WTC11 (cell line): ENCODE measurements at regions not wholly inside any gene's neighbourhood (a gene's known extent, or its start where the extent isn't known, plus 50 kb on each side); places are given as distances from the start of the nearest gene placed in this dataset.

Source experiments
- ATAC-seq: fragments of 200-7000 bp; cut with Tn5 transposase; 2 replicates; pipeline ENCODE4 v1.10.0; 2021; ENCODE audit warnings: mild to moderate bottlenecking, moderate library complexity
- CTCF ChIA-PET: fragments of 300-600 bp; sonication (Branson Sonifier 250); formaldehyde crosslinking; loops from one replicate; lab custom pipeline; 2021; ENCODE audit warnings: antibody characterized with exemption; lab: Charles Lee
- POLR2A ChIA-PET: fragments of 350-600 bp; sonication (Branson Sonifier 250); formaldehyde crosslinking; loops from one replicate; lab custom pipeline; 2021; ENCODE audit warnings: antibody characterized with exemption; lab: Charles Lee
- DNase-seq: peaks from one replicate; pipeline ENCODE4 v3.0.0; 2021; ENCODE audit warnings: low spot score
- H3K27ac Mint-ChIP-seq: 2 replicates; pipeline ENCODE4 v1.8.0; 2021; ENCODE audit warnings: mixed read lengths
- H3K27me3 Mint-ChIP-seq: 2 replicates; pipeline ENCODE4 v1.8.0; 2021; ENCODE audit warnings: low read depth, mild to moderate bottlenecking, moderate library complexity, mixed read lengths
- H3K36me3 Mint-ChIP-seq: 2 replicates; pipeline ENCODE4 v1.8.0; 2021; ENCODE audit warnings: mixed read lengths
- H3K4me1 Mint-ChIP-seq: 2 replicates; pipeline ENCODE4 v1.8.0; 2022; ENCODE audit warnings: mixed read lengths
- H3K4me3 Mint-ChIP-seq: 2 replicates; pipeline ENCODE4 v1.8.0; 2021; ENCODE audit warnings: mild to moderate bottlenecking, moderate library complexity, mixed read lengths
- H3K9me3 Mint-ChIP-seq: 2 replicates; pipeline ENCODE4 v1.8.0; 2021; ENCODE audit warnings: mixed read lengths
- CREB1 ChIP-seq: sonication (generic); formaldehyde crosslinking; IDR thresholded peaks from 2 replicates; pipeline ENCODE4 v1.8.0; 2023; ENCODE audit warnings: mild to moderate bottlenecking, missing genetic modification reagents
- FOXP1 ChIP-seq: sonication (generic); formaldehyde crosslinking; IDR thresholded peaks from 2 replicates; pipeline ENCODE4 v1.8.0; 2022; ENCODE audit warnings: missing genetic modification reagents, mild to moderate bottlenecking, moderate library complexity, borderline replicate concordance
- GTF2I ChIP-seq: fragments of 250-450 bp; sonication (Bioruptor Pico); conservative IDR thresholded peaks from 2 replicates; pipeline ENCODE4 v1.4.0; 2021; ENCODE audit warnings: mild to moderate bottlenecking
- HMGA2 ChIP-seq: fragments of 250-450 bp; sonication (Bioruptor Pico); IDR thresholded peaks from 2 replicates; pipeline ENCODE4 v1.4.0; 2021; ENCODE audit warnings: mild to moderate bottlenecking, moderate library complexity
- RELA ChIP-seq: sonication (generic); formaldehyde crosslinking; IDR thresholded peaks from 2 replicates; pipeline ENCODE4 v1.8.1; 2022; ENCODE audit warnings: missing genetic modification reagents, mild to moderate bottlenecking, borderline replicate concordance
- SMAD3 ChIP-seq: sonication (generic); formaldehyde crosslinking; IDR thresholded peaks from 2 replicates; pipeline ENCODE4 v1.8.0; 2022; ENCODE audit warnings: missing genetic modification reagents, mild to moderate bottlenecking, borderline replicate concordance
- SMAD4 ChIP-seq: sonication (generic); formaldehyde crosslinking; IDR thresholded peaks from 2 replicates; pipeline ENCODE4 v1.8.0; 2022; ENCODE audit warnings: mild to moderate bottlenecking, missing genetic modification reagents
- TEAD1 ChIP-seq: sonication (generic); formaldehyde crosslinking; IDR thresholded peaks from 2 replicates; pipeline ENCODE4 v1.8.0; 2022; ENCODE audit warnings: mild to moderate bottlenecking, missing genetic modification reagents
- TEAD4 ChIP-seq: sonication (generic); formaldehyde crosslinking; IDR thresholded peaks from 2 replicates; pipeline ENCODE4 v1.8.0; 2022; ENCODE audit warnings: mild to moderate bottlenecking, missing genetic modification reagents
- ZNF138 ChIP-seq: sonication (generic); formaldehyde crosslinking; conservative IDR thresholded peaks from 2 replicates; pipeline ENCODE4 v1.8.1; 2022; ENCODE audit warnings: mild to moderate bottlenecking, moderate library complexity, missing genetic modification reagents
- ZNF263 ChIP-seq: sonication (generic); formaldehyde crosslinking; IDR thresholded peaks from 2 replicates; pipeline ENCODE4 v1.8.1; 2022; ENCODE audit warnings: low read depth, mild to moderate bottlenecking, moderate library complexity, missing genetic modification reagents
- ZNF396 ChIP-seq: fragments of 250-450 bp; sonication (Bioruptor Pico); IDR thresholded peaks from 2 replicates; pipeline ENCODE4 v1.8.0; 2021; ENCODE audit warnings: mild to moderate bottlenecking, moderate library complexity, borderline replicate concordance
- ZNF671 ChIP-seq: fragments of 250-450 bp; sonication (Bioruptor Pico); IDR thresholded peaks from 2 replicates; pipeline ENCODE4 v1.8.0; 2021; ENCODE audit warnings: mild to moderate bottlenecking
- TF ChIP-seq, protein P1 (sequence below): sonication (generic); formaldehyde crosslinking; IDR thresholded peaks from 2 replicates; pipeline ENCODE4 v1.8.1; 2023; ENCODE audit warnings: mild to moderate bottlenecking, missing genetic modification reagents, moderate library complexity
- TF ChIP-seq, protein P2 (sequence below): fragments of 250-450 bp; sonication (Bioruptor Pico); conservative IDR thresholded peaks from 2 replicates; pipeline ENCODE4 v1.9.0; 2021; ENCODE audit warnings: mild to moderate bottlenecking
- TF ChIP-seq, protein P3 (sequence below): sonication (generic); formaldehyde crosslinking; IDR thresholded peaks from 2 replicates; pipeline ENCODE4 v1.8.1; 2022; ENCODE audit warnings: mild to moderate bottlenecking, missing genetic modification reagents, moderate library complexity, borderline replicate concordance
- TF ChIP-seq, protein P4 (sequence below): sonication (generic); formaldehyde crosslinking; IDR thresholded peaks from 2 replicates; pipeline ENCODE4 v1.8.0; 2022; ENCODE audit warnings: missing genetic modification reagents

DNA sequence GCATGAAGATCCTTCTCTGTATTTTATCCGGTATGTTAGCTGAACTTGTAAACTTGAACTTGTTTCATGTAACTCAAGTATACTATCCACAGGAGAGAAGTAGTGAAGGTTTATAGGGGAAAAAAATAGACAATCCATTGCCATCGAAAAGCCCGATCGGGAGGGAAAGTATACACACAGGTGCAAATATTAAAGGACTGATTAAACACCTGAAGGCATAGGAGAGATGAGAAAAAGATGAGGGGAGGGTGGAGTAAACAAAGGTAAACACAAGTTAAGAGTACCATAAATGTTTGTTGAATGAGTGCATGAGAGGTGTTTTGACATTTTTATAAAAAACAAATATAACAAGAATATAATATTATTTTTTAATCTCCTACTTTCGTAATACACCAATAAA lies 64.3 kb upstream of the CITED2 start:
- H3K36me3 Mint-ChIP-seq, result no peaks in the 10 kb centered on the region
- H3K4me3 Mint-ChIP-seq, result no peak overlapping the region
- H3K27me3 Mint-ChIP-seq, result no peaks in the 10 kb centered on the region
- ATAC-seq (no peak), DNase-seq (no peak)
- H3K9me3 Mint-ChIP-seq, result no peaks in the 10 kb centered on the region
- H3K27ac Mint-ChIP-seq, result no peak overlapping the region
- ChIA-PET CTCF (no interaction called here), POLR2A (no interaction called here)
- TF ChIP-seq, protein P1, sequence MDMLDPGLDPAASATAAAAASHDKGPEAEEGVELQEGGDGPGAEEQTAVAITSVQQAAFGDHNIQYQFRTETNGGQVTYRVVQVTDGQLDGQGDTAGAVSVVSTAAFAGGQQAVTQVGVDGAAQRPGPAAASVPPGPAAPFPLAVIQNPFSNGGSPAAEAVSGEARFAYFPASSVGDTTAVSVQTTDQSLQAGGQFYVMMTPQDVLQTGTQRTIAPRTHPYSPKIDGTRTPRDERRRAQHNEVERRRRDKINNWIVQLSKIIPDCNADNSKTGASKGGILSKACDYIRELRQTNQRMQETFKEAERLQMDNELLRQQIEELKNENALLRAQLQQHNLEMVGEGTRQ (CRISPR knock-in tag), result no peak
- TF ChIP-seq HMGA2 (CRISPR knock-in tag) (no peak), FOXP1 (CRISPR knock-in tag) (no peak), GTF2I (no peak), TEAD4 (no peak), RELA (CRISPR knock-in tag) (no peak)
- TF ChIP-seq, protein P2, sequence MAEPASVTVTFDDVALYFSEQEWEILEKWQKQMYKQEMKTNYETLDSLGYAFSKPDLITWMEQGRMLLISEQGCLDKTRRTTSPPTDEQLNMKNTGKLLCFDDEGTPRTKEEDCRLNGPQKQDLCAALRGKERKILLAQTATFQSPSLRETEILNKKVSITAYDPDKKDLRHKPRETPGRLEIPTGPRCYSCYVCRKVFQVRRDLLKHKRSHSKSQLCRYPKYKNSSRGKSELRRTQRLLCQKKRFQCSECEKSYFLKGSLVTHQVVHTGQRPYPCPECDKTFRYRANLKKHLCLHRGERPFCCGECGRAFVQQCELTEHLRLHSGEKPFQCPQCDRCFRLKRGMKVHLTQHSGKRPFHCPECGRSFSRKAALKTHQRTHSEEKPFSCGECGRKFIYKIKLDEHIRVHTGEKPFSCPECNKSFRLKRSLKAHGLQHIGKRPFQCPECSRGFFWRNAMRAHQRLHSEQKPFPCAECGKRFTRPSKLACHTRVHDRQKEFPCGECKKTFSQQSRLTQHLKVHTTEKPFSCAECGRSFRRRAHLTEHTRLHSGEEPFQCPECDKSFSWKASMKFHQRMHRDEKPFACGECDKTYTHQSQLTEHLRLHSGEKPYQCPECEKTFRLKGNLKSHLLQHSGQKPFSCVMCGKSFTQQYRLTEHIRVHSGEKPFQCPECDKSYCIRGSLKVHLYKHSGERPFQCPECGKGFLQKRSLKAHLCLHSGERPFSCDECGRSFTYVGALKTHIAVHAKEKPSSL (CRISPR knock-in tag), result no peak
- TF ChIP-seq, protein P3, sequence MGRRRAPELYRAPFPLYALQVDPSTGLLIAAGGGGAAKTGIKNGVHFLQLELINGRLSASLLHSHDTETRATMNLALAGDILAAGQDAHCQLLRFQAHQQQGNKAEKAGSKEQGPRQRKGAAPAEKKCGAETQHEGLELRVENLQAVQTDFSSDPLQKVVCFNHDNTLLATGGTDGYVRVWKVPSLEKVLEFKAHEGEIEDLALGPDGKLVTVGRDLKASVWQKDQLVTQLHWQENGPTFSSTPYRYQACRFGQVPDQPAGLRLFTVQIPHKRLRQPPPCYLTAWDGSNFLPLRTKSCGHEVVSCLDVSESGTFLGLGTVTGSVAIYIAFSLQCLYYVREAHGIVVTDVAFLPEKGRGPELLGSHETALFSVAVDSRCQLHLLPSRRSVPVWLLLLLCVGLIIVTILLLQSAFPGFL (CRISPR knock-in tag), result no peak
- H3K4me1 Mint-ChIP-seq, result peaks cover 8% of the 10 kb centered on the region

DNA sequence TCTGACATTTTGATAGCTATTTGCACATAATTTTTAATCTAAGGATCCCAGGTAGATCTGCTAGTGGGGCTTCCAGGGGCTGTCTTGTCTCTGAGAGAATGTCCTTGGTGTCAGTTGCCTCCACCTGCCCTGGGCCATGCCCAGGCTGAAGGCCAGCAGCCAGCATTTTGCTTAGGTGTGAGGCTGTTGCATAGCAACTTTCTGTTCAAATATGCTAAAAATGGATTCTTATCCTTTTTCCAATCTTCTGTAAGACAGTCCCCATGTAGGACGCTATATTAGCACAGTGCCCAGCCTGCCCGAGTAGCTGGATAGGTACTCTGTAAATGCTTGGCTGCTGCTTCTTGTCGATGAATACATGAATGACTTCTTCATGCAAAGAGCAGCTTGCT lies 62.5 kb upstream of the CITED2 start:
- Mint-ChIP-seq H3K4me1 (no peaks in the 10 kb centered on the region), H3K27me3 (no peaks in the 10 kb centered on the region), H3K27ac (no peak overlapping the region)
- TF ChIP-seq, protein P2 (CRISPR knock-in tag), result no peak
- TF ChIP-seq CREB1 (CRISPR knock-in tag), result no peak
- no peak for TF ChIP-seq FOXP1 (CRISPR knock-in tag)
- TF ChIP-seq SMAD4, result no peak
- TF ChIP-seq SMAD3 (CRISPR knock-in tag), result no peak
- TF ChIP-seq TEAD1, result no peak
- no peak for TF ChIP-seq ZNF138 (CRISPR knock-in tag)
- TF ChIP-seq, protein P4, sequence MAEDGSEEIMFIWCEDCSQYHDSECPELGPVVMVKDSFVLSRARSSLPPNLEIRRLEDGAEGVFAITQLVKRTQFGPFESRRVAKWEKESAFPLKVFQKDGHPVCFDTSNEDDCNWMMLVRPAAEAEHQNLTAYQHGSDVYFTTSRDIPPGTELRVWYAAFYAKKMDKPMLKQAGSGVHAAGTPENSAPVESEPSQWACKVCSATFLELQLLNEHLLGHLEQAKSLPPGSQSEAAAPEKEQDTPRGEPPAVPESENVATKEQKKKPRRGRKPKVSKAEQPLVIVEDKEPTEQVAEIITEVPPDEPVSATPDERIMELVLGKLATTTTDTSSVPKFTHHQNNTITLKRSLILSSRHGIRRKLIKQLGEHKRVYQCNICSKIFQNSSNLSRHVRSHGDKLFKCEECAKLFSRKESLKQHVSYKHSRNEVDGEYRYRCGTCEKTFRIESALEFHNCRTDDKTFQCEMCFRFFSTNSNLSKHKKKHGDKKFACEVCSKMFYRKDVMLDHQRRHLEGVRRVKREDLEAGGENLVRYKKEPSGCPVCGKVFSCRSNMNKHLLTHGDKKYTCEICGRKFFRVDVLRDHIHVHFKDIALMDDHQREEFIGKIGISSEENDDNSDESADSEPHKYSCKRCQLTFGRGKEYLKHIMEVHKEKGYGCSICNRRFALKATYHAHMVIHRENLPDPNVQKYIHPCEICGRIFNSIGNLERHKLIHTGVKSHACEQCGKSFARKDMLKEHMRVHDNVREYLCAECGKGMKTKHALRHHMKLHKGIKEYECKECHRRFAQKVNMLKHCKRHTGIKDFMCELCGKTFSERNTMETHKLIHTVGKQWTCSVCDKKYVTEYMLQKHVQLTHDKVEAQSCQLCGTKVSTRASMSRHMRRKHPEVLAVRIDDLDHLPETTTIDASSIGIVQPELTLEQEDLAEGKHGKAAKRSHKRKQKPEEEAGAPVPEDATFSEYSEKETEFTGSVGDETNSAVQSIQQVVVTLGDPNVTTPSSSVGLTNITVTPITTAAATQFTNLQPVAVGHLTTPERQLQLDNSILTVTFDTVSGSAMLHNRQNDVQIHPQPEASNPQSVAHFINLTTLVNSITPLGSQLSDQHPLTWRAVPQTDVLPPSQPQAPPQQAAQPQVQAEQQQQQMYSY (CRISPR knock-in tag), result no peak
- no peak for TF ChIP-seq ZNF396 (CRISPR knock-in tag)
- no peak for TF ChIP-seq ZNF671
- TF ChIP-seq ZNF263 (CRISPR knock-in tag), result no peak
- TF ChIP-seq, all 79 proteins: peak for 0
- ChIA-PET POLR2A (no interaction called here), CTCF (no interaction called here)
- Mint-ChIP-seq H3K36me3 (peaks cover 4% of the 10 kb centered on the region; the same call in 1 of the 2 replicates), H3K4me3 (no peak overlapping the region), H3K9me3 (peaks cover 5% of the 10 kb centered on the region; the same call in 1 of the 2 replicates)
- no peak for DNase-seq
- ATAC-seq, result no peak
